ENCODE measurements at regions not wholly inside any gene's neighbourhood (a gene's known extent, or its start where the extent isn't known, plus 50 kb on each side); places are given as distances from the start of the nearest gene placed in this dataset.

DNA sequence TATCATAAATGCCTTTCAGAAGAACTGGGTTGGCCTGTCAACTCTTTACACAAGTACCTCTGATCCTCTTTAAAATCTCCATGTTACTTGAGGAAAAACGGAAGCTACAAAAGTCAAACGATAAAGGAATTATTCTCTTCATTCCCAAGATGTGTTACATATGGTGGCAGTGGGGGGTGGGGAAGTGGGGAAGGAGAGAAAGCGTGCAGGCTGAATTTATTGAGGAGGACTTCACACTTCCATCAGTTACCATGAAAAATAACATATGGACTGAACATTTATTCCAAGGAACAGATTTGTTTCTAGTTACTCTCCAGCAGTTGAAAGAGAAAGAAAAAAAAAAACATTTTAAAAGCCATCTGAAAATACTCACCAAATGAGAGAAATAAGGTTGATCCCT is 474.4 kb upstream of the DCN start:
- no peak overlapping the region for H3K27ac ChIP-seq (replicated peaks)
- H3K9me3 ChIP-seq (replicated peaks): no peaks in the 10 kb centered on the region
- no peak overlapping the region for H3K4me3 ChIP-seq
- peaks cover 3% of the 10 kb centered on the region for H3K4me1 ChIP-seq
- no peak for DNase-seq
- H3K36me3 ChIP-seq: no peaks in the 10 kb centered on the region
- intact Hi-C loops (cut with micrococcal nuclease): no loop called here
- no peaks in the 10 kb centered on the region for H3K27me3 ChIP-seq (ENCODE audit: low read depth)
- TF ChIP-seq, protein P1, sequence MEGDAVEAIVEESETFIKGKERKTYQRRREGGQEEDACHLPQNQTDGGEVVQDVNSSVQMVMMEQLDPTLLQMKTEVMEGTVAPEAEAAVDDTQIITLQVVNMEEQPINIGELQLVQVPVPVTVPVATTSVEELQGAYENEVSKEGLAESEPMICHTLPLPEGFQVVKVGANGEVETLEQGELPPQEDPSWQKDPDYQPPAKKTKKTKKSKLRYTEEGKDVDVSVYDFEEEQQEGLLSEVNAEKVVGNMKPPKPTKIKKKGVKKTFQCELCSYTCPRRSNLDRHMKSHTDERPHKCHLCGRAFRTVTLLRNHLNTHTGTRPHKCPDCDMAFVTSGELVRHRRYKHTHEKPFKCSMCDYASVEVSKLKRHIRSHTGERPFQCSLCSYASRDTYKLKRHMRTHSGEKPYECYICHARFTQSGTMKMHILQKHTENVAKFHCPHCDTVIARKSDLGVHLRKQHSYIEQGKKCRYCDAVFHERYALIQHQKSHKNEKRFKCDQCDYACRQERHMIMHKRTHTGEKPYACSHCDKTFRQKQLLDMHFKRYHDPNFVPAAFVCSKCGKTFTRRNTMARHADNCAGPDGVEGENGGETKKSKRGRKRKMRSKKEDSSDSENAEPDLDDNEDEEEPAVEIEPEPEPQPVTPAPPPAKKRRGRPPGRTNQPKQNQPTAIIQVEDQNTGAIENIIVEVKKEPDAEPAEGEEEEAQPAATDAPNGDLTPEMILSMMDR (IDR thresholded peaks at IDR 0.05; ENCODE audit: borderline replicate concordance): no peak

DNA sequence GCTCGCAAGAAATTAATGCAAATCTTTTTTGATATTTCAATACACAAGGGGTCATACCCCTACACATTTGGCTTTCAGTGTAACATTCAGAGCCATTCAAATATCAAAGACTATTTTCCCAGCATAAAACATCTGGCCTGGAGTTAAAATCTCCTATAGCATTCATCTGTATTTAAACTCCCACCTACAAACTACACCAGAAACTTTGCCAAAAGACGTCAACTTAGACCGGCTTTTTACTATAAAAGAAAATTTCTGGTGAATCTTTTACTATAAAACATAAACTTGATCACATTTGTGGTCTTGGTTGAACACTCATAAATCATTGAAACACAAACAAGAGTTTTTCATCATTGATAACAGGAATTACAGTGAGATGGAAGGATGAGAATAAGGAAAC is 473.3 kb upstream of the DCN start:
- no peaks in the 10 kb centered on the region for H3K9me3 ChIP-seq (replicated peaks)
- H3K27me3 ChIP-seq (ENCODE audit: low read depth): no peaks in the 10 kb centered on the region
- intact Hi-C loops (cut with micrococcal nuclease): no loop called here
- H3K4me3 ChIP-seq: no peak overlapping the region
- TF ChIP-seq, protein P1 (IDR thresholded peaks at IDR 0.05; ENCODE audit: borderline replicate concordance): no peak
- no peaks in the 10 kb centered on the region for H3K4me1 ChIP-seq
- DNase-seq: no peak
- H3K36me3 ChIP-seq: no peaks in the 10 kb centered on the region
- no peak overlapping the region for H3K27ac ChIP-seq (replicated peaks)

DNA sequence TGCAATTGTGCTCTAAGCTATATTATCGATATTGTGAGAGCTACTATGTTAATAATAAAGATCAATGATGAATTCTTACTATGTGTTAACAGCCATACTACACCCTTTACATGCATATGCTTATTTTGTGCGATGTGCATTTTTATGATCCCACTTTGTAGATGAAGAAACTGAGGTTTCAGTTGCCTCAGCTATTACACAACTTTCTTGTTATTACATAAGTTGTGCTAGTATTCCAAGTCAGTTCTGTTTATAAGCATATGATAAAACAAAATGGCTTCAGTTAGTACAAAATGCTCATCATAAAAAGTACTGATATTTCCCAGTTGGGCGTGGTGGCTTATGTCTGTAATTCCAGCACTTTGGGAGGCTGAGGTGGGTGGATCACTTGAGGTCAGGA is 471.5 kb upstream of the DCN start:
- TF ChIP-seq, protein P1 (IDR thresholded peaks at IDR 0.05; ENCODE audit: borderline replicate concordance): no peak
- Histone ChIP-seq H3K27me3 (ENCODE audit: low read depth) (no peaks in the 10 kb centered on the region), H3K36me3 (no peaks in the 10 kb centered on the region), H3K9me3 (replicated peaks) (no peaks in the 10 kb centered on the region), H3K4me3 (no peak overlapping the region), H3K4me1 (no peaks in the 10 kb centered on the region), H3K27ac (replicated peaks) (no peak overlapping the region)
- DNase-seq: no peak
- intact Hi-C loops (cut with micrococcal nuclease): no loop called here

DNA sequence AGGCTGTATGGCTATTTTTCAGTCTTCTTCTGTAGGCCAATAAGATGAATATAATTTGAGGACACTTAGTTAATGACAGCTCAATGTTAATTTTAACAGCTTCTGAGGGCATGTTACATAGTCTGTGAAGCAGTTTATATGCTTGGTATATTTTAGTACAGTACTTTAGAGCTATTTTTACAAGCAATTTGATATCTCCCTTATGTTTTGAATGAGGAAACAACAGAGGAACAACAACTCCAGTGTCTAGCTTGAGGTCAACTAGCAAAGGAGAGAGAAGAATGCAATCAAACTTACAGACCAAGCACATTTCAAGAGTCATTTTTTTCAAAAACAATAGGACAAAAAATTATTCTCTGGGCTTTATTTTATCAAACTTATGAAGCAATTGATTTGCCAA is 469.1 kb upstream of the DCN start:
- intact Hi-C loops (cut with micrococcal nuclease): no loop called here
- Histone ChIP-seq H3K36me3 (no peaks in the 10 kb centered on the region), H3K4me1 (no peaks in the 10 kb centered on the region), H3K4me3 (no peak overlapping the region), H3K9me3 (replicated peaks) (no peaks in the 10 kb centered on the region), H3K27ac (replicated peaks) (no peak overlapping the region), H3K27me3 (ENCODE audit: low read depth) (no peaks in the 10 kb centered on the region)
- TF ChIP-seq, protein P1 (IDR thresholded peaks at IDR 0.05; ENCODE audit: borderline replicate concordance): no peak
- DNase-seq: no peak

DNA sequence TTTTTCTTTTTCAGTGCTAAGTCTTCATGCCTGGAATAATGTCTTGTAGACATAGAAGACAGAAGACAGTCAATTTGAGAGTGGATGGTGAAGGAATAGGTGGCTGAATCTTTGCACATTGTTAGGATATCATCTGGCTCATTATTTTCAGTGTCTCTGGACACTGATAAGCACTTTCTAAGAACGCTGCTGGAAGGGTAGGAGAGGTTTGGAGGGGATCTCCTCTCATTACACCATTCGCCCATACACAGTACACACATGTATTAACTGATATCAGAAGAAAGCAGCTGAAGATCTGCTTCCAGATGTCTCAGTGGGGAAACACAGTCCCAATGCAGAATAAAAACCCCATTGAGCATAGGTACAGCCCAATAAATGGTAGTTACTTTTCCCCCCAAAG is 461.1 kb upstream of the DCN start:
- Histone ChIP-seq H3K4me3 (no peak overlapping the region), H3K4me1 (no peaks in the 10 kb centered on the region), H3K36me3 (no peaks in the 10 kb centered on the region), H3K27me3 (ENCODE audit: low read depth) (no peaks in the 10 kb centered on the region), H3K27ac (replicated peaks) (no peak overlapping the region), H3K9me3 (replicated peaks) (no peaks in the 10 kb centered on the region)
- TF ChIP-seq, protein P1 (IDR thresholded peaks at IDR 0.05; ENCODE audit: borderline replicate concordance): no peak
- intact Hi-C loops (cut with micrococcal nuclease): no loop called here
- no peak for DNase-seq

DNA sequence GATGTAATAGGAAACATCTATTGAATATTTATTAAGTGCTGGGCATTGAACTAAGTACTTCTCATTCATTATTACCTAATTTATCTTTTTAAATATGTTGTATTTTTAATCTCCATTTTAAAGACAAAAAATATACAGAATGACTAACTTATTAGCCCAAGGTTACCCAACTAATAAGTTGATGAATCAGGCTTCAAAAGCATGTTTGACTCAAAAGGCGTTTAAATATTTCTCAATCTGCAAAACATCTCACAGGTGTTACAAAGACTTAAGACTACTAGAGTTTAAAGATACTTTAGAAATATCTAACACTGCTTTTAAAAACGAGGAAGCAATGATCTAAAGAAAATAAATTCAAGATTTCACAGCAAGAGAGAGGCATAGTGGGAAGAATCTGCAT is 457.4 kb upstream of the DCN start:
- no peaks in the 10 kb centered on the region for H3K4me1 ChIP-seq
- intact Hi-C loops (cut with micrococcal nuclease): no loop called here
- no peaks in the 10 kb centered on the region for H3K27me3 ChIP-seq (ENCODE audit: low read depth)
- TF ChIP-seq, protein P1 (IDR thresholded peaks at IDR 0.05; ENCODE audit: borderline replicate concordance): no peak
- no peak for DNase-seq
- no peaks in the 10 kb centered on the region for H3K36me3 ChIP-seq
- no peaks in the 10 kb centered on the region for H3K9me3 ChIP-seq (replicated peaks)
- no peak overlapping the region for H3K4me3 ChIP-seq
- no peak overlapping the region for H3K27ac ChIP-seq (replicated peaks)

Data from left ventricle myocardium inferior (tissue), 1 donor.